HepG2 (cell line): ENCODE measurements at regions not wholly inside any gene's neighbourhood (a gene's known extent, or its start where the extent isn't known, plus 50 kb on each side); places are given as distances from the start of the nearest gene placed in this dataset.

Experiments used
- EP300 ChIP-seq, 3 experiments: sonication (generic) in 1 of 3; formaldehyde crosslinking in 1 of 3; IDR thresholded peaks; 2 replicates each; pipeline versions ENCODE4 v1.5.1 to v1.6.1; 2011 to 2020; ENCODE audit warnings: low read depth in 2 of 3, low read length in 2 of 3, borderline replicate concordance in 1 of 3, improper control_type of control experiment in 1 of 3, mild to moderate bottlenecking in 1 of 3, missing genetic modification reagents in 1 of 3, moderate library complexity in 1 of 3
- MXD3 ChIP-seq: IDR thresholded peaks from 2 replicates; pipeline ENCODE4 v1.6.1; 2016; ENCODE audit warnings: mild to moderate bottlenecking, missing biosample characterization, missing genetic modification reagents
- ZNF407 ChIP-seq: sonication (generic); formaldehyde crosslinking; IDR thresholded peaks from one replicate; pipeline ENCODE4 v1.5.1; 2020; ENCODE audit warnings: mild to moderate bottlenecking, missing genetic modification reagents; ENCODE audit errors: not compliant biosample characterization
- ZNF747 ChIP-seq: sonication (generic); formaldehyde crosslinking; IDR thresholded peaks from 2 replicates; pipeline ENCODE4 v1.8.1; 2023; ENCODE audit warnings: missing genetic modification reagents, mild to moderate bottlenecking, borderline replicate concordance

- no peak for TF ChIP-seq ZNF747
- no peak for TF ChIP-seq EP300 (IDR thresholded peaks at IDR 0.05; ENCODE audit: low read depth in 2 of 2, low read length in 2 of 2)
- no peak for TF ChIP-seq EP300 (CRISPR knock-in tag; IDR thresholded peaks at IDR 0.05; ENCODE audit: borderline replicate concordance)
- no peak for TF ChIP-seq MXD3 (CRISPR knock-in tag)
- TF ChIP-seq ZNF407 (CRISPR knock-in tag): no peak
These were observed 77.7 kb upstream of the FAM47C start for GRCh38 chrX:36930491-36930890.
